NCI-H2107 treated with DMSO at 0.1 percent for 48 hours (cell line): ENCODE measurements at regions not wholly inside any gene's neighbourhood (a gene's known extent, or its start where the extent isn't known, plus 50 kb on each side); places are given as distances from the start of the nearest gene placed in this dataset.
"Not testable (repeated sequence)": the region's sequence is repeated elsewhere in the genome, so short reads cannot be mapped to it uniquely, and the experiment has no call there.

ENCODE experiments used
- DNase-seq: peaks from one replicate; lab custom pipeline; 2025; ENCODE audit not compliant: unreplicated experiment; lab: John Stamatoyannopoulos, UW

GRCh38 chr12:46549527-46550265 lies 177.1 kb upstream of the SLC38A2 start:
- DNase-seq: no peak

GRCh38 chr12:46548605-46549071 lies 176.1 kb upstream of the SLC38A2 start:
- DNase-seq: no peak

- no peak for DNase-seq
Measured at GRCh38 chr12:46547421-46548354, 175.1 kb upstream of the SLC38A2 start.

- no peak for DNase-seq
Measured at GRCh38 chr12:46546634-46547273, 174.2 kb upstream of the SLC38A2 start.

- DNase-seq: not testable (repeated sequence)
Measured at GRCh38 chr12:46543378-46543795, 170.8 kb upstream of the SLC38A2 start.

GRCh38 chr12:46538976-46539375 lies 166.4 kb upstream of the SLC38A2 start:
- DNase-seq: no peak

GRCh38 chr12:46537387-46537955 lies 164.9 kb upstream of the SLC38A2 start:
- no peak for DNase-seq

- not testable (repeated sequence) for DNase-seq
Measured at GRCh38 chr12:46536316-46536715, 163.7 kb upstream of the SLC38A2 start.

- no peak for DNase-seq
Measured at GRCh38 chr12:46535907-46536306, 163.3 kb upstream of the SLC38A2 start.

GRCh38 chr12:46535376-46535775 lies 162.8 kb upstream of the SLC38A2 start:
- DNase-seq: no peak

- no peak for DNase-seq
Measured at GRCh38 chr12:46534327-46534840, 161.8 kb upstream of the SLC38A2 start.

GRCh38 chr12:46533723-46534122 lies 161.2 kb upstream of the SLC38A2 start:
- no peak for DNase-seq

GRCh38 chr12:46531804-46532203 lies 159.2 kb upstream of the SLC38A2 start:
- no peak for DNase-seq

GRCh38 chr12:46531059-46531785 lies 158.6 kb upstream of the SLC38A2 start:
- DNase-seq: no peak

GRCh38 chr12:46530373-46531056 lies 157.9 kb upstream of the SLC38A2 start:
- no peak for DNase-seq

GRCh38 chr12:46526233-46526632 lies 153.7 kb upstream of the SLC38A2 start:
- DNase-seq: no peak

- no peak for DNase-seq
Measured at GRCh38 chr12:46524778-46525177, 152.2 kb upstream of the SLC38A2 start.

GRCh38 chr12:46523863-46524770 lies 151.5 kb upstream of the SLC38A2 start:
- DNase-seq: no peak

GRCh38 chr12:46523446-46523845 lies 150.9 kb upstream of the SLC38A2 start:
- DNase-seq: no peak
